Upper lobe of left lung (tissue), 6 donors: ENCODE measurements at regions not wholly inside any gene's neighbourhood (a gene's known extent, or its start where the extent isn't known, plus 50 kb on each side); places are given as distances from the start of the nearest gene placed in this dataset.

Source experiments
- ATAC-seq, 2 donors: fragments of 200-7000 bp; cut with Tn5 transposase; one replicate each; pipeline ENCODE4 v1.9.1; 2022; ENCODE audit warnings: mild to moderate bottlenecking in 2 of 2, moderate library complexity in 2 of 2; ENCODE audit not compliant: low FRiP score in 2 of 2
- DNase-seq, 2 donors: peaks; one replicate each; pipeline ENCODE4 v3.0.0-alpha.2; 2019 to 2020
- H3K27ac ChIP-seq, 4 donors: fragments of 200-600 bp; sonication (generic); one replicate each; pipeline ENCODE4 v1.5.1; 2016 to 2019
- H3K27me3 ChIP-seq, 4 donors: fragments of 200-600 bp; sonication (generic); one replicate each; pipeline ENCODE4 v1.5.1; 2017 to 2019
- H3K36me3 ChIP-seq, 4 donors: fragments of 200-600 bp; sonication (generic); one replicate each; pipeline ENCODE4 v1.5.1; 2016 to 2019
- H3K4me1 ChIP-seq, 4 donors: fragments of 200-600 bp; sonication (generic); one replicate each; pipeline ENCODE4 v1.5.1; 2018 to 2019
- H3K4me3 ChIP-seq, 4 donors: fragments of 200-600 bp; sonication (generic); one replicate each; pipeline ENCODE4 v1.5.1; 2017 to 2019; ENCODE audit warnings: mild to moderate bottlenecking in 2 of 4, moderate library complexity in 1 of 4
- H3K9me3 ChIP-seq, 4 donors: fragments of 200-600 bp; sonication (generic); one replicate each; pipeline ENCODE4 v1.5.1; 2018 to 2019
- EP300 ChIP-seq, 4 donors: sonication (generic); formaldehyde crosslinking; IDR thresholded peaks; one replicate each; pipeline ENCODE4 v1.5.1; 2017; ENCODE audit warnings: antibody characterized with exemption in 4 of 4, control low read depth in 2 of 4
- POLR2A ChIP-seq, 4 donors: fragments of 450-650 bp; IDR thresholded peaks; one replicate each; pipeline ENCODE4 v1.5.1; 2016 to 2017; ENCODE audit warnings: antibody characterized with exemption in 4 of 4, mild to moderate bottlenecking in 2 of 4
- POLR2AphosphoS5 ChIP-seq, 2 donors: sonication (generic); formaldehyde crosslinking; IDR thresholded peaks; one replicate each; pipeline ENCODE4 v1.5.1; 2017; ENCODE audit warnings: antibody characterized with exemption in 2 of 2
- WGBS, 2 donors: methylation state at CpG; one replicate each; pipeline ENCODE4 v1.1.5; 2017 to 2018; 5-methylcytosine and 5-hydroxymethylcytosine counted together
- TF ChIP-seq, protein P1 (sequence below), 6 experiments: fragments of 450-650 bp in 4 of 6; fragments of 200-600 bp in 2 of 6; sonication (generic) in 2 of 6; IDR thresholded peaks; one replicate each; pipeline ENCODE4 v1.5.1; 2016 to 2019; ENCODE audit warnings: antibody characterized with exemption in 6 of 6
- donor health status: DM: no; HTN: no; CAD: no; lungs with moderate emphysema.
- donor health status: DM: no; HTN: yes; CAD: no; lungs with severe emphysema.

DNA sequence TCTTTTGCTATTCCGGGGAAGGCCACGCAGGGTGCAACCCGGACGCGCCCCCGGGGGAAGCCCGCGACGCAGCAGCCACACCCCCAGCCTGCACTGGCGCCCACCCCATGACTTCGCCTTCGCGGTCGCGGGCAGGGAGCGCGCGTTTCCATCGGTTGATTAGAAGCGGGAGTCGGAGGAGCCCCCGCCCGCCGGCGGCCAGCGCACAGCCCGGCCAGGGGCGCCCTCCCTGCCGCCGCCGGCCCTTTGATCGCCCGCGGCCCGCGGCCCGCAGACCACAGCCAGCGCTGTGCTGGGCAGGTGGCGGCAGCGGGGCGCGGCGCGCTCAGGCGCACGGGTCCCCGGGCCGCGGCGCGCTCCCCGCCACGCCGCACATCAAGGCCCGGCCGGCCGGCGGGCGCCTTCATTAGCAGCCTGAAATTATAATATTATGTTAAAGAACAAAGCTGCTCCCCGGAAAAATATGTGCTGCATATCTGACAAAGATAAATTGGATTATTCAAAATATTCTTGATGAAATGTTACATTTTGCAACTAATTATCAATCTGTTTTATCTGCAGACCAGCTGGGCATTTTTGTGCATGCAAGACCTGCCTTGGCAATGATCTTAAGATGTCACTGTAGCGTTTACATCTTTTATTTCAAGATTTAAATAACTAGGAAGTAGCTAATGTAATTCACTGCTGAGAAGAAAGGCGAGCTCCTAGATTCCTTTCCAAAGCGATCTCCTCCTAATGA, 160.7 kb upstream of the MKI67 start:
- TF ChIP-seq, protein P1, sequence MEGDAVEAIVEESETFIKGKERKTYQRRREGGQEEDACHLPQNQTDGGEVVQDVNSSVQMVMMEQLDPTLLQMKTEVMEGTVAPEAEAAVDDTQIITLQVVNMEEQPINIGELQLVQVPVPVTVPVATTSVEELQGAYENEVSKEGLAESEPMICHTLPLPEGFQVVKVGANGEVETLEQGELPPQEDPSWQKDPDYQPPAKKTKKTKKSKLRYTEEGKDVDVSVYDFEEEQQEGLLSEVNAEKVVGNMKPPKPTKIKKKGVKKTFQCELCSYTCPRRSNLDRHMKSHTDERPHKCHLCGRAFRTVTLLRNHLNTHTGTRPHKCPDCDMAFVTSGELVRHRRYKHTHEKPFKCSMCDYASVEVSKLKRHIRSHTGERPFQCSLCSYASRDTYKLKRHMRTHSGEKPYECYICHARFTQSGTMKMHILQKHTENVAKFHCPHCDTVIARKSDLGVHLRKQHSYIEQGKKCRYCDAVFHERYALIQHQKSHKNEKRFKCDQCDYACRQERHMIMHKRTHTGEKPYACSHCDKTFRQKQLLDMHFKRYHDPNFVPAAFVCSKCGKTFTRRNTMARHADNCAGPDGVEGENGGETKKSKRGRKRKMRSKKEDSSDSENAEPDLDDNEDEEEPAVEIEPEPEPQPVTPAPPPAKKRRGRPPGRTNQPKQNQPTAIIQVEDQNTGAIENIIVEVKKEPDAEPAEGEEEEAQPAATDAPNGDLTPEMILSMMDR (IDR thresholded peaks at IDR 0.05): no peak
- TF ChIP-seq POLR2AphosphoS5 (IDR thresholded peaks at IDR 0.05): no peak
- TF ChIP-seq POLR2A (IDR thresholded peaks at IDR 0.05): no peak
- TF ChIP-seq EP300 (IDR thresholded peaks at IDR 0.05): no peak
- Histone ChIP-seq H3K9me3 (peaks cover 0 to 17% (median 2%) of the 10 kb centered on the region in 4 donors), H3K27me3 (peaks cover 0 to 6% (median 1%) of the 10 kb centered on the region in 4 donors), H3K4me3 (no peak overlapping the region), H3K4me1 (peaks cover 0 to 7% (median 0%) of the 10 kb centered on the region in 4 donors), H3K27ac (no peak overlapping the region), H3K36me3 (no peaks in the 10 kb centered on the region)
- ATAC-seq (no peak), DNase-seq (peak in 1 of 2 donors; percentile 75)
- WGBS, 2 donors: 7 to 11% methylated on average over 30 to 33 of the region's 63 CpGs

DNA sequence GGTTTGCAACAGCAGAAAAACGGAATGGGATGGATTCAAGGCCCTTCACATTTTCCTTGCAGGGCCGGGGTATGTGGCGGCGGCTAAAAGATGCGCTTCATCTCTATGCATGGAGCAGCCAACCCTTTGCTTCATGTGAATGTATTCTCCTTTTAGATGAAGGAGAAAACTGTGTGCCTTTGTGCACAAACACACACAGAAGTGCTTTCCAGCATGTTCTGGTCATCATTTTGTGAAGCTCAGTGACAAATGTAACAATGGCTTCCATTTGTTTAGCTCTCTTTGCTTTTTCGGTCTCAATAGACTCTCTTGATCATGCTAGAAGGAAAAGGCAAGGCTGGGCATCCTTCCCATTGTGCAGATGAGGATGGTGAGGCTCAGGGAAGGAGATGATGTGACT, 161.7 kb upstream of the MKI67 start:
- 74 to 79% methylated on average over 6 of the region's 6 CpGs for WGBS, 2 donors
- DNase-seq (no peak), ATAC-seq (no peak)
- Histone ChIP-seq H3K27ac (no peak overlapping the region), H3K4me3 (no peak overlapping the region), H3K9me3 (peaks cover 0 to 17% (median 2%) of the 10 kb centered on the region in 4 donors), H3K27me3 (peaks cover 0 to 6% (median 1%) of the 10 kb centered on the region in 4 donors), H3K36me3 (no peaks in the 10 kb centered on the region), H3K4me1 (peaks cover 0 to 7% (median 0%) of the 10 kb centered on the region in 4 donors)
- TF ChIP-seq POLR2AphosphoS5 (IDR thresholded peaks at IDR 0.05) (no peak), POLR2A (IDR thresholded peaks at IDR 0.05) (no peak), EP300 (IDR thresholded peaks at IDR 0.05) (no peak)
- TF ChIP-seq, protein P1 (IDR thresholded peaks at IDR 0.05): no peak

DNA sequence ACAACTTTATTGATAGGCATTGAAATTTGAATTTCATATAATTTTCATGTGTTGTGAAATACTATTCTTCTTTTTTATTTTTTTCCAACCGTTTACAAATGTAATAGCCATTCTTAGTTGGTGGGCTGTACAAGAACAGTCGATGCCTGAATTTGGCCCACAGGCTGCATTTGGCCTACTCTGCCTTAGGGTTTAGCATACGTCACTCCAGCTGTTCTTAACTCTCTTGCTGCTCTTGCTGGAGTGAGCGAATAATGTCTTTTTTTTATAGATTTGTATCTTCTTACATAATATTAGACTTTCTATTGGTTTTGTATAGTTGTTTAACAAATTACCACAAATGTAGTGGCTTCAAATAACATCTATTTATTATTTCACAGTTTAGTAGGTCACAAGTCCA, 163.4 kb upstream of the MKI67 start:
- Histone ChIP-seq H3K27me3 (peaks cover 0 to 6% (median 1%) of the 10 kb centered on the region in 4 donors), H3K4me1 (peaks cover 0 to 7% (median 0%) of the 10 kb centered on the region in 4 donors), H3K9me3 (peaks cover 0 to 17% (median 2%) of the 10 kb centered on the region in 4 donors), H3K36me3 (no peaks in the 10 kb centered on the region), H3K4me3 (no peak overlapping the region), H3K27ac (no peak overlapping the region)
- TF ChIP-seq, protein P1 (IDR thresholded peaks at IDR 0.05): no peak
- no peak for TF ChIP-seq POLR2AphosphoS5 (IDR thresholded peaks at IDR 0.05)
- TF ChIP-seq POLR2A (IDR thresholded peaks at IDR 0.05): no peak
- TF ChIP-seq EP300 (IDR thresholded peaks at IDR 0.05): no peak
- ATAC-seq (no peak), DNase-seq (no peak)
- 90 to 93% methylated on average over 4 of the region's 4 CpGs for WGBS, 2 donors

DNA sequence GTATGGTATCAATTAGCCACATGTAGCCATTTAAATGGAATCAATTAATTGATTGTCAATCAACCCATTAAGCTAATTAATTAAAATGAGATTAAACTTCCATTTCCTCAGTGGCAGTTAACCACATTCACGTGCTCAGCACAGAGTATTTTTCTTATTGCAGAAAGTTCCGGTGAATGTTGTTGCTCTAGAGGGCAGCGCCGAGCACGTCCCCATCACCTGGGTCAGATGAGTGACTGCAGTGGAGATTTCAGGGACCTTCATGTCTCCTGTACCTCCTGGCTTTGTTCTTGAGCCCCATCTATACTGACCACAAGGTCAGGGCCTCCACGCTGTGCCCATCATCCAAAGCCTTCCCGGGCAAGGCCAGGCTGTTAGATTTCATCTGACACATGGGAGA, 168.8 kb upstream of the MKI67 start:
- DNase-seq (no peak), ATAC-seq (no peak)
- 83 to 88% methylated on average over 7 of the region's 7 CpGs for WGBS, 2 donors
- peaks cover 0 to 14% (median 2%) of the 10 kb centered on the region in 4 donors for H3K9me3 ChIP-seq
- no peak overlapping the region for H3K4me3 ChIP-seq
- no peaks in the 10 kb centered on the region for H3K36me3 ChIP-seq
- H3K4me1 ChIP-seq: no peaks in the 10 kb centered on the region
- H3K27ac ChIP-seq: no peak overlapping the region
- no peaks in the 10 kb centered on the region for H3K27me3 ChIP-seq
- TF ChIP-seq, protein P1 (IDR thresholded peaks at IDR 0.05): no peak
- no peak for TF ChIP-seq POLR2A (IDR thresholded peaks at IDR 0.05)
- no peak for TF ChIP-seq POLR2AphosphoS5 (IDR thresholded peaks at IDR 0.05)
- TF ChIP-seq EP300 (IDR thresholded peaks at IDR 0.05): no peak
